ENCODE measurements at regions not wholly inside any gene's neighbourhood (a gene's known extent, or its start where the extent isn't known, plus 50 kb on each side); places are given as distances from the start of the nearest gene placed in this dataset.

- no peaks in the 10 kb centered on the region for H3K36me3 ChIP-seq (ENCODE audit: control insufficient read depth, insufficient read depth, low read length)
- no CpG with 5 or more reads among the region's 1 CpG for WGBS, 2 experiments (ENCODE audit: extremely low coverage in 2 of 2, insufficient read length in 1 of 2)
- H4K91ac ChIP-seq (ENCODE audit: insufficient read depth, low read depth, low read length): no peak overlapping the region
- H2BK15ac ChIP-seq (ENCODE audit: low read depth, low read length): no peak overlapping the region
- H4K5ac ChIP-seq (ENCODE audit: low read depth, low read length): no peak overlapping the region
- H3K9me1 ChIP-seq (ENCODE audit: insufficient read depth, low read length): peaks cover 3% of the 10 kb centered on the region; the same call in 1 of the 2 replicates
- H4K8ac ChIP-seq (ENCODE audit: low read depth in 2 of 2, low read length in 2 of 2): no peak overlapping the region
- BruUV-seq (replicated peaks): no TSS peak
- no peaks in the 10 kb centered on the region for H3K27me3 ChIP-seq (ENCODE audit: control insufficient read depth, insufficient read depth, low read length)
- TF ChIP-seq POLR2A (IDR thresholded peaks at IDR 0.05; ENCODE audit: low read depth, low read length): no peak
- no peak for TF ChIP-seq MAZ (IDR thresholded peaks at IDR 0.05; ENCODE audit: borderline replicate concordance, low read depth, low read length)
- no peak for TF ChIP-seq ELK1 (IDR thresholded peaks at IDR 0.05; ENCODE audit: borderline replicate concordance, low read depth, low read length)
- no peak overlapping the region for H2BK120ac ChIP-seq (ENCODE audit: low read depth, low read length)
- ChIA-PET POLR2A (ENCODE audit: unreplicated experiment) (no interaction called here), CTCF (no interaction called here)
- no peak overlapping the region for H3K9ac ChIP-seq (ENCODE audit: low read depth, low read length)
- no peak overlapping the region for H2AK5ac ChIP-seq (ENCODE audit: low read depth, low read length)
- H3K4me1 ChIP-seq (ENCODE audit: control insufficient read depth, insufficient read depth, low read length): peaks cover 3% of the 10 kb centered on the region; the same call in 1 of the 2 replicates
- H3K9me3 ChIP-seq (ENCODE audit: control insufficient read depth, insufficient read depth, low read length): no peaks in the 10 kb centered on the region
- H3K18ac ChIP-seq (ENCODE audit: low read depth, low read length): no peak overlapping the region
- no peak overlapping the region for H3K23ac ChIP-seq (ENCODE audit: low read depth, low read length)
- H3K56ac ChIP-seq (ENCODE audit: extremely low read depth, insufficient read depth, low read length): no peak overlapping the region
- no peak overlapping the region; the same call in 1 of the 2 replicates for H3K4ac ChIP-seq (ENCODE audit: low read depth, low read length)
- H2BK20ac ChIP-seq (ENCODE audit: low read depth, low read length): no peak overlapping the region
- H2AK9ac ChIP-seq (replicated peaks; ENCODE audit: low read depth, low read length, poor library complexity): no peak overlapping the region
- no peak overlapping the region for H3K14ac ChIP-seq (replicated peaks; ENCODE audit: low read depth, low read length)
- no peak overlapping the region for H3K27ac ChIP-seq (ENCODE audit: insufficient read depth, low read length)
- no peaks in the 10 kb centered on the region for H3K79me1 ChIP-seq (ENCODE audit: low read depth in 1 of 2, low read length in 2 of 2)
- dilution Hi-C loops (cut with HindIII; ENCODE audit: low sequenced_read_pairs, unreplicated experiment) (no loop called here), intact Hi-C loops (cut with micrococcal nuclease) (loop anchor here (5.0 kb wide), 1 partner anchor 50 kb away; no protein-coding TSS in a partner anchor), in situ Hi-C loops (cut with MboI; ENCODE audit: low sequenced_read_pairs) (no loop called here)
- H3K4me3 ChIP-seq (ENCODE audit: insufficient read depth, low read depth, low read length): no peak overlapping the region
- ATAC-seq (ENCODE audit: low read depth) (no peak), DNase-seq (no peak)
- H4K20me1 ChIP-seq (ENCODE audit: insufficient read depth, low read length): no peaks in the 10 kb centered on the region
- no peak overlapping the region for H2BK5ac ChIP-seq (ENCODE audit: low read depth, low read length, poor library complexity, severe bottlenecking)
- H3K4me2 ChIP-seq (ENCODE audit: low read depth, low read length): no peak overlapping the region
- no peak overlapping the region for H2AFZ ChIP-seq (replicated peaks; ENCODE audit: low read length, poor library complexity)
Measured at GRCh38 chr20:53691811-53692192, 98.2 kb upstream of the ZNF217 start.

Data from IMR-90 (cell line).